GM18909 (cell line): ENCODE measurements at regions not wholly inside any gene's neighbourhood (a gene's known extent, or its start where the extent isn't known, plus 50 kb on each side); places are given as distances from the start of the nearest gene placed in this dataset.

Experiments
- ATAC-seq: cut with Tn5 transposase; IDR thresholded peaks from one replicate; pipeline ENCODE4 v1.9.1; 2021; ENCODE audit warnings: mild to moderate bottlenecking; ENCODE audit not compliant: unreplicated experiment, poor library complexity

DNA sequence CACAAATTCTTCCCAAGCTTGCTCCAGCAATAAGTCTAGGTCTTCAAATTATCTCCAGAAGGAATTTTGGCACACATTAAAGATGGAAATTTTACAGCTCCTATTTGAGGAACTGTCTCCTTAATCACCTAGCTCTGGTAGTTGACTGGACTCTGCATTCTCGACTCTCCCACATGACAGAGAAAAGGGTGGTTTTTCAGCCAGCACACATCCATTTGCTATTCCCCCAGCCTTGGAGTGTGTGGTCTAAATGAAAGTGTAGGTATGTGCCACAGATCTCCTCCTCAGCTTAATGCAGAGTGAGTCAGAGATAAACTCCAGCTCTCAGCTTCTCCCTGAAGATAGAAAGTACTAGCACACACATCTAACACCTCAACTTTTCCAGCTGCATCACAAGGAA is 62.2 kb upstream of the ALCAM start:
- ATAC-seq: no peak

DNA sequence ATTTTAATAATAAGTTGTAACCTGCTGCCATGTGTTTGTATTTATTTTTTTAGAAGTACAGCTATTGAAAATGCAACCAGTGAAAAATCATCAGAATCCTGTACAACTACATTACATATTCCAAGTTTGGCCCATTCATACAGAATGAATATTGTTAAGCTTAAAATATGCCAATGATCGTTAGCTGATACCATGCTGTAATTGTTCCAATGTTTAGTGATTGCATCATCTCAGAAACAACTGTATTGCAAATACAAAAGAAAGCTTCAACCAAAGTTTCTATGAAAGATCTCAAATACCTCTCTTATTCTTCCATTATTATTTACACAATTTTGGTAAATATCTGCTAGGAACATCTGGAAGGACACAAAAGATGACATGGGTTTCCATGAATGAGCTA is 51.6 kb upstream of the ALCAM start:
- ATAC-seq: no peak

DNA sequence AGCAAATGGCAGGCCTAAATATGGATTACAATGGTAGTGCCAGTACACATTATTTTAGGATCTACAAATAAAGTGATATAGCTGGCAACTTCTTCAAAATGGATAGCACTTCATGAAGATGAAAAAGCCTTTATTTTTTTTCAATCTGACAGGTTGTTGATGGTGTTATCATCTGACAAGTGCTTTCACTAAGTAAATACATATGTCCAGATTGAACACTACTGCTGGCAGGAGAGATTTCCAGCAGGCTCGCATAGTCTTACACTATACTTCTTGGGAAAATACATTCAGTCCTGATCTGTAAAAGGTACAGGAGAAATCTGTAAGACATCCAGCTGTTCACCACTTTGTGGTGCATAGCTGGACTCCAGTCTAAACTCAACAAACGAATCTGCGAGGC is 50.9 kb upstream of the ALCAM start:
- ATAC-seq: no peak

DNA sequence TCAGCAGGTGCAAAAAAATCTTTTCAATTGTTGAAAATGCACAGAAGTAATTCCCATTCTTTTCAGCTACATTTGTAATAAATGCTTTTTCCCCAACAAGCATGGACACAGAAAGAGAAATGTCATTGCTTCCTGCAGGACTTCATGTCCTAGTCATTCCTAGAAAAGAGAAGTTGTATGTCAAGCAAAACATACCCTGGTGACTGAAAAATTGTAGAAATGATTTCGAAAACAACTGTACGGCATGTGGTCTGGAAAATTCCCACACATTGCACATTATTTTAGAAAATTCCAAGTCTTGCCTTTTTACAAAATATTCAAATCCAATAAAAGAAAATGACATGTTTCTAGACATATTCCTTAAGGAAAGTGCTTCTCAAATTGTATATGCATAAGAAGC is 50.4 kb upstream of the ALCAM start:
- ATAC-seq: no peak
